Endothelial cell (in vitro differentiated cells): ENCODE measurements at regions not wholly inside any gene's neighbourhood (a gene's known extent, or its start where the extent isn't known, plus 50 kb on each side); places are given as distances from the start of the nearest gene placed in this dataset.

Experiments used
- DNase-seq: peaks from one replicate; pipeline ENCODE4 v3.0.0; 2021; ENCODE audit warnings: low spot score
- H3K27ac Mint-ChIP-seq: one replicate; pipeline ENCODE4 v1.8.0; 2021; ENCODE audit warnings: mixed read lengths, inconsistent platforms; ENCODE audit not compliant: unreplicated experiment
- H3K27me3 Mint-ChIP-seq: one replicate; pipeline ENCODE4 v1.8.0; 2021; ENCODE audit warnings: mild to moderate bottlenecking, moderate library complexity, mixed read lengths, inconsistent platforms; ENCODE audit not compliant: unreplicated experiment
- H3K36me3 Mint-ChIP-seq: one replicate; pipeline ENCODE4 v1.8.0; 2021; ENCODE audit warnings: mild to moderate bottlenecking, low read depth, mixed read lengths, inconsistent platforms; ENCODE audit not compliant: unreplicated experiment
- H3K4me1 Mint-ChIP-seq: one replicate; pipeline ENCODE4 v1.8.0; 2021; ENCODE audit warnings: mild to moderate bottlenecking, mixed read lengths, inconsistent platforms; ENCODE audit not compliant: unreplicated experiment
- H3K4me3 Mint-ChIP-seq: one replicate; pipeline ENCODE4 v1.8.0; 2021; ENCODE audit warnings: mild to moderate bottlenecking, mixed read lengths, inconsistent platforms; ENCODE audit not compliant: unreplicated experiment
- H3K9me3 Mint-ChIP-seq: one replicate; pipeline ENCODE4 v1.8.0; 2021; ENCODE audit warnings: mixed read lengths, inconsistent platforms; ENCODE audit not compliant: unreplicated experiment
- CTCF ChIP-seq: fragments of 200-600 bp; sonication (generic); IDR thresholded peaks from one replicate; pipeline ENCODE4 v1.5.0; 2021; ENCODE audit warnings: antibody characterized with exemption; ENCODE audit not compliant: unreplicated experiment

GRCh38 chr10:43979551-43979950 is 330.9 kb upstream of the ZNF32 start:
- no peak for TF ChIP-seq CTCF
- no peaks in the 10 kb centered on the region for H3K36me3 Mint-ChIP-seq
- H3K9me3 Mint-ChIP-seq: no peaks in the 10 kb centered on the region

DNA sequence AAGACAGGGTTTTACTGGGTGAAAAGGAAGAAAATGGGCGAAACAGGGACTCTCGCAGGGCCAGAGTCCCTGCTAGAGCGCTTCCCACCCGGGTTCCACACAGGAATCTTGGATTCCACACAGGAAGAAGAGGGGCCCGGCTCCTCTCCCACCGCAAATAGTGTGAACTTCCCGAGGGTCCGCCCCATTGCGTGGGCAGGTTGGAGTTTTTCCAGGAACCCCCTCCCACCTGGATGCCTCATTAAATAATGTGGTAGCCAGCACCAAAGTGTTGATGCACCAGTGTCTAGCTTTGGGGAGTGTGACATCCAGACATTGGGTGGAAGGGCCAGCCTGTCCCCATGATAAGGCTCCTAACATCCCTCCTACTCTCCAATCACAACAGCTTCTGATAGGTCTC is 330.3 kb upstream of the ZNF32 start:
- Mint-ChIP-seq H3K4me1 (peaks cover 3% of the 10 kb centered on the region), H3K27me3 (peaks cover 4% of the 10 kb centered on the region), H3K4me3 (no peak overlapping the region), H3K36me3 (no peaks in the 10 kb centered on the region), H3K27ac (no peak overlapping the region), H3K9me3 (no peaks in the 10 kb centered on the region)
- no peak for DNase-seq
- TF ChIP-seq CTCF: no peak

More at GRCh38 chr10:43979551-43979950, 330.9 kb upstream of the ZNF32 start:
- peaks cover 3% of the 10 kb centered on the region for H3K4me1 Mint-ChIP-seq
- DNase-seq: no peak
- H3K27ac Mint-ChIP-seq: no peak overlapping the region
- no peak overlapping the region for H3K4me3 Mint-ChIP-seq
- peaks cover 4% of the 10 kb centered on the region for H3K27me3 Mint-ChIP-seq

DNA sequence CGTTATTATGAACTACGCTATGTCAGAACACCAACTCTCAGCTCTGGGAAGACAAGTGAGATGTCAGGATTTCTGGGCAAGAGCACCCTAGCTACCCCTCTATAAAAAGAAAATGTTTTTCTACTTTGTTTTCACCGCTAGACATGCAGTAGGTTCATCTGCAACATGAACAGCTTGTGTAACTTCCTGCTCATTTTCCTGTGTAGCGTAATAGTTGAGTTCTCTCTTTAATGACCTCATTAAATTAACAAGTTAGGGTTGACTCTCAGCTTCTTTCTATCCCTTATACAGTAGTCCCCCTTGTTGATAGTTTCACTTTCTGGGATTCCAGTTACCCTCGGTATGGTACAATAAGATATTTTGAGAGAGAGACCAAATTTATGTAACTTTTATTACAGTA is 329.4 kb upstream of the ZNF32 start:
- Mint-ChIP-seq H3K27me3 (peaks cover 5% of the 10 kb centered on the region), H3K9me3 (no peaks in the 10 kb centered on the region)

DNA sequence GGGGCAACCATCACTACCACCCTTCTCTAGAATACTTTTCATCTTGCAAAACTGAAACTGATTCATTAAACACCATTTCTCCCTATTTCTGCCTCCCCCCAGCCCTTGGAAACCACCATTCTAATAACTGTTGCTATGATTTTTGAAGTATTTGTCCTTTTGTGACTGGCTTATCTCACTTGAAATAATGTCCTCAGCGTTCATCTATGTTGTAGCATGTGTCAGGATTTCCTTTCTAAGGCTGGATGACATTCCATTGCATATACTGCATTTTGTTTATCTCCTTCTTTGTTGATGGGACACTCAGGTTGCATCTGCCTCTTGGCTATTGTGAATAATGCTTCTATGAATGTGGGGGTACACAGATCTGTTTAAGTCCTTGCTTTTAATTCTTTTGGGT is 327.6 kb upstream of the ZNF32 start:
- H3K4me1 Mint-ChIP-seq: peaks cover 3% of the 10 kb centered on the region
- peaks cover 6% of the 10 kb centered on the region for H3K27me3 Mint-ChIP-seq

More for the DNA sequence above, 329.4 kb upstream of the ZNF32 start:
- peaks cover 3% of the 10 kb centered on the region for H3K4me1 Mint-ChIP-seq
- DNase-seq: no peak
- no peak for TF ChIP-seq CTCF
- H3K27ac Mint-ChIP-seq: no peak overlapping the region
- no peak overlapping the region for H3K4me3 Mint-ChIP-seq
- H3K36me3 Mint-ChIP-seq: no peaks in the 10 kb centered on the region

GRCh38 chr10:43973801-43974200 is 325.1 kb upstream of the ZNF32 start:
- H3K4me1 Mint-ChIP-seq: no peaks in the 10 kb centered on the region
- no peak for DNase-seq
- H3K27ac Mint-ChIP-seq: no peak overlapping the region
- H3K4me3 Mint-ChIP-seq: no peak overlapping the region
- H3K9me3 Mint-ChIP-seq: no peaks in the 10 kb centered on the region
- peaks cover 6% of the 10 kb centered on the region for H3K27me3 Mint-ChIP-seq
- TF ChIP-seq CTCF: no peak
- H3K36me3 Mint-ChIP-seq: no peaks in the 10 kb centered on the region

More for the DNA sequence above, 327.6 kb upstream of the ZNF32 start:
- H3K27ac Mint-ChIP-seq: no peak overlapping the region
- no peaks in the 10 kb centered on the region for H3K36me3 Mint-ChIP-seq
- no peak overlapping the region for H3K4me3 Mint-ChIP-seq
- no peaks in the 10 kb centered on the region for H3K9me3 Mint-ChIP-seq
- no peak for DNase-seq
- TF ChIP-seq CTCF: no peak
